HepG2 (cell line): ENCODE measurements at regions not wholly inside any gene's neighbourhood (a gene's known extent, or its start where the extent isn't known, plus 50 kb on each side); places are given as distances from the start of the nearest gene placed in this dataset.

Source experiments
- CREBL2 ChIP-seq: sonication (generic); formaldehyde crosslinking; IDR thresholded peaks from 2 replicates; pipeline ENCODE4 v1.8.1; 2023; ENCODE audit warnings: missing genetic modification reagents, mild to moderate bottlenecking, borderline replicate concordance
- NBN ChIP-seq: fragments of 450-650 bp; conservative IDR thresholded peaks from 2 replicates; pipeline ENCODE4 v1.6.1; 2017
- POLR2A ChIP-seq, 2 experiments: IDR thresholded peaks; 2 replicates each; pipeline ENCODE4 v1.6.1; 2011; ENCODE audit warnings: low read depth in 2 of 2, low read length in 2 of 2, mild to moderate bottlenecking in 1 of 2, moderate library complexity in 1 of 2; ENCODE audit not compliant: insufficient read depth in 1 of 2
- RFX5 ChIP-seq: IDR thresholded peaks from 2 replicates; pipeline ENCODE4 v1.6.1; 2011; ENCODE audit warnings: low read depth, low read length, improper control_type of control experiment
- ZNF674 ChIP-seq: sonication (generic); formaldehyde crosslinking; IDR thresholded peaks from 2 replicates; pipeline ENCODE4 v1.5.0; 2020; ENCODE audit warnings: low read depth, mild to moderate bottlenecking, missing genetic modification reagents
- ZNF780A ChIP-seq: sonication (generic); formaldehyde crosslinking; IDR thresholded peaks from 2 replicates; pipeline ENCODE4 v1.8.0; 2022; ENCODE audit warnings: mild to moderate bottlenecking, missing genetic modification reagents, moderate library complexity

DNA sequence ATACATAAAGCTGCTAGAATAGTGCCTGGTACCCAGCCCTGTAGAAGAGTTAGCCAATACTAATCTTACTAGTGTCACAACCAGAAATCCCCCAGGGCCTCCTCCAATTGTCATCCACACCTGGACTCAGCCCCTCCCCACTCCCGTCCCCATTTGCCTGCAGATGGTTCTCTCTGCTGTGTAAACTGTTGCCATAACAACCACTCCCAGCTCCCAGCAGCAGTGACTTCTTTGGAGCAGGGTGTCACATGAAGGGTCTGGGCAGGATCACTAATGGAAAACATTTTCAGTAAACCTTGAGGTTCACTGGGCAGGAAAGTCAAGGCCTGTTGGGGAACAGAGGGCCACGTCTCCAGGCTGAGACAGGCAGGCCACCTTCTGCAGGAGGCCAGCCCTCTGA lies 126.0 kb upstream of the IPO9 start:
- TF ChIP-seq POLR2A (IDR thresholded peaks at IDR 0.05; ENCODE audit: insufficient read depth in 1 of 2, low read depth in 2 of 2, low read length in 2 of 2): no peak
- TF ChIP-seq NBN: no peak
- TF ChIP-seq ZNF780A (CRISPR knock-in tag): no peak
- no peak for TF ChIP-seq CREBL2 (CRISPR knock-in tag)
- TF ChIP-seq RFX5: peak; percentile 70
- no peak for TF ChIP-seq ZNF674 (CRISPR knock-in tag)
